Caco-2 (cell line): ENCODE measurements at regions not wholly inside any gene's neighbourhood (a gene's known extent, or its start where the extent isn't known, plus 50 kb on each side); places are given as distances from the start of the nearest gene placed in this dataset.

Experiments
- BruUV-seq: library from RNA; stranded (reverse); fragments of 400-500 nt; replicated peaks from 2 replicates; lab custom pipeline; 2021; lab: Mats Ljungman, UMichigan
- CTCF ChIA-PET: fragments of 300-600 bp; sonication (Branson Sonifier 250); formaldehyde crosslinking; loops from one replicate; lab custom pipeline; 2022; ENCODE audit warnings: antibody characterized with exemption; lab: Charles Lee
- POLR2A ChIA-PET: fragments of 300-600 bp; sonication (Branson Sonifier 250); formaldehyde crosslinking; loops from one replicate; lab custom pipeline; 2022; ENCODE audit warnings: antibody characterized with exemption; lab: Charles Lee
- DNase-seq, 2 experiments: peaks; one replicate each; pipeline versions ENCODE4 v3.0.0 to v3.0.0-alpha.2; 2020 to 2022
- H3K27me3 ChIP-seq: replicated peaks from 2 replicates; pipeline ENCODE4 v1.6.0; 2011; ENCODE audit warnings: low read length; ENCODE audit not compliant: control insufficient read depth, insufficient read depth
- H3K36me3 ChIP-seq: 2 replicates; pipeline ENCODE4 v1.5.1; 2011; ENCODE audit warnings: low read length; ENCODE audit not compliant: control insufficient read depth, insufficient read depth
- H3K4me1 ChIP-seq: fragments of 250-450 bp; sonication (Bioruptor Pico); 2 replicates; pipeline ENCODE4 v1.5.1; 2020; ENCODE audit warnings: mild to moderate bottlenecking
- H3K4me3 ChIP-seq: 2 replicates; pipeline ENCODE4 v1.5.1; 2011; ENCODE audit warnings: low read depth, mild to moderate bottlenecking, control low read depth, low read length
- H3K9me3 ChIP-seq: fragments of 250-450 bp; sonication (Bioruptor Pico); 2 replicates; pipeline ENCODE4 v1.5.1; 2020; ENCODE audit warnings: mild to moderate bottlenecking, moderate library complexity
- H3K27ac Mint-ChIP-seq: one replicate; pipeline ENCODE4 v1.8.0; 2022; ENCODE audit warnings: mixed read lengths; ENCODE audit not compliant: unreplicated experiment
- H3K27me3 Mint-ChIP-seq: one replicate; pipeline ENCODE4 v1.8.0; 2022; ENCODE audit warnings: mixed read lengths; ENCODE audit not compliant: insufficient read depth, unreplicated experiment
- H3K36me3 Mint-ChIP-seq: one replicate; pipeline ENCODE4 v1.8.0; 2022; ENCODE audit warnings: mild to moderate bottlenecking, mixed read lengths; ENCODE audit not compliant: insufficient read depth, unreplicated experiment
- H3K4me1 Mint-ChIP-seq: one replicate; pipeline ENCODE4 v1.8.0; 2022; ENCODE audit warnings: low read depth, mixed read lengths; ENCODE audit not compliant: unreplicated experiment
- H3K4me3 Mint-ChIP-seq: one replicate; pipeline ENCODE4 v1.8.0; 2022; ENCODE audit warnings: mild to moderate bottlenecking, moderate library complexity, mixed read lengths; ENCODE audit not compliant: unreplicated experiment
- H3K9me3 Mint-ChIP-seq: one replicate; pipeline ENCODE4 v1.8.0; 2022; ENCODE audit warnings: mixed read lengths; ENCODE audit not compliant: unreplicated experiment
- intact Hi-C: fragments of 100-400 bp; cut with micrococcal nuclease; formaldehyde crosslinking; loops from one replicate; pipeline ENCODE4 v1.10.0; 2022; ENCODE audit not compliant: unreplicated experiment
- TF ChIP-seq, protein P1 (sequence below), 2 experiments: fragments of 200-600 bp in 1 of 2; IDR thresholded peaks; 1 replicate in 1 of 2; 2 replicates in 1 of 2; pipeline versions ENCODE4 v1.5.1 to v1.8.0; 2011 to 2022; ENCODE audit warnings: antibody characterized with exemption in 1 of 2, control low read depth in 1 of 2, inconsistent platforms in 1 of 2, low read depth in 1 of 2, low read length in 1 of 2, mild to moderate bottlenecking in 1 of 2, moderate library complexity in 1 of 2; ENCODE audit not compliant: insufficient read depth in 1 of 2, severe bottlenecking in 1 of 2, unreplicated experiment in 1 of 2

DNA sequence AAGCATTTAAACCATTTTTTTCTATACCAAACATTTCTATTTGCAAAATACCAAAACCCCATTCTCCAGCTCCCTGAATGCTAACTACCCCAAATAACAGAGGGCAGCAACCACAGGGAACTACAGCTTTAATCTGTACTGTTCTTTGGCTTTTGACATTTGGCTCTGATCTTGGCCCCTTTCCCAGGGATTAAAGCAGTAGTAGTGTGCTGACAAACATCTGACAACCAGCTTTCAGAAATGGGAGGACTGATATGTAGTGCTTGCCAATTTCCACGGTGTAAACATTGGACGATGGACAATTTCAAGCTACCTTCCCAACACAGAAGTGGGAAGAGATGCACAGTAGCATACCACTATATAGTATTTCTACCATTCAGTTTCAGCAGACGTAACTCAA, 88.4 kb upstream of the TEAD1 start:
- H3K4me1 ChIP-seq = no peaks in the 10 kb centered on the region
- Mint-ChIP-seq H3K36me3 (no peaks in the 10 kb centered on the region), H3K4me1 (peaks cover 9% of the 10 kb centered on the region), H3K27ac (no peak overlapping the region), H3K27me3 (peaks cover 3% of the 10 kb centered on the region), H3K9me3 (no peaks in the 10 kb centered on the region), H3K4me3 (no peak overlapping the region)
- no TSS peak for BruUV-seq
- H3K4me3 ChIP-seq = no peak overlapping the region
- H3K27me3 ChIP-seq = no peaks in the 10 kb centered on the region
- DNase-seq = no peak
- no peaks in the 10 kb centered on the region for H3K36me3 ChIP-seq
- H3K9me3 ChIP-seq = peaks cover 4% of the 10 kb centered on the region; the same call in 1 of the 2 replicates
- ChIA-PET CTCF (interaction anchor here (1.4 kb wide), 1 partner anchor 303 kb away, joined by 5 read pairs; no protein-coding TSS in a partner anchor), POLR2A (no interaction called here)
- TF ChIP-seq, protein P1, sequence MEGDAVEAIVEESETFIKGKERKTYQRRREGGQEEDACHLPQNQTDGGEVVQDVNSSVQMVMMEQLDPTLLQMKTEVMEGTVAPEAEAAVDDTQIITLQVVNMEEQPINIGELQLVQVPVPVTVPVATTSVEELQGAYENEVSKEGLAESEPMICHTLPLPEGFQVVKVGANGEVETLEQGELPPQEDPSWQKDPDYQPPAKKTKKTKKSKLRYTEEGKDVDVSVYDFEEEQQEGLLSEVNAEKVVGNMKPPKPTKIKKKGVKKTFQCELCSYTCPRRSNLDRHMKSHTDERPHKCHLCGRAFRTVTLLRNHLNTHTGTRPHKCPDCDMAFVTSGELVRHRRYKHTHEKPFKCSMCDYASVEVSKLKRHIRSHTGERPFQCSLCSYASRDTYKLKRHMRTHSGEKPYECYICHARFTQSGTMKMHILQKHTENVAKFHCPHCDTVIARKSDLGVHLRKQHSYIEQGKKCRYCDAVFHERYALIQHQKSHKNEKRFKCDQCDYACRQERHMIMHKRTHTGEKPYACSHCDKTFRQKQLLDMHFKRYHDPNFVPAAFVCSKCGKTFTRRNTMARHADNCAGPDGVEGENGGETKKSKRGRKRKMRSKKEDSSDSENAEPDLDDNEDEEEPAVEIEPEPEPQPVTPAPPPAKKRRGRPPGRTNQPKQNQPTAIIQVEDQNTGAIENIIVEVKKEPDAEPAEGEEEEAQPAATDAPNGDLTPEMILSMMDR (IDR thresholded peaks at IDR 0.05; ENCODE audit: insufficient read depth in 1 of 2, low read depth in 1 of 2, low read length in 1 of 2, severe bottlenecking in 1 of 2, unreplicated experiment in 1 of 2) = no peak
- intact Hi-C loops = no loop called here

DNA sequence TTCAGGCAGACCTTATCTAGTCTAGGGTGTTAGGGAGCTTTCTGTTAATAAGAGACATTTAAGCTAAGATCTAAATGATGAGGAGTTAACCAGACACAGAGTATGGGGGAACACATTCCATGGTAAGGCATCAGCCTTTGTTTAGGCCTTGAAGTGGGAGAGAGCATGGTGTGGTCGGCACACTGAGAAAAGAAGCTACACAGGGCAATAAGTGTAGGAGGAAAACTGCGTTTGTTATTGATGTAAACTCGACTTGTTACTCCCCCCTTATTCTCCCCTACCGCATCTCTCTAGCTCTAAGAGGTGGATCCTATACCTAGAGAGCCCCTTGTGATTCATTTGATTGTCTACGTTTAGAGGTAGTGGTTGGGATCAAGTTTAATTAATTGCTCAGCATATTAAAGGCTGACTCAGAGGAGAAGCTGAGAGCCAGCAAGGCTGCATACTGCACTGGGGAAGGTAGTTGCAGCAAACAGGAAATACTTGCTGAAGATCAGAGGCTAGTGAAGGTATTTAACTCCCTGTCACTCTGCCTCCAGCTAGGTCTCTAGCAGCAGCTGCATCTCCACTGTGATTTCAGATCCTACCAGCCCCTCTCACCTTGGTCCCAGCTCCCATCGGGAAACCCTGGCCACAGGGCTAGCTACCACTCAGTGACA, 86.8 kb upstream of the TEAD1 start:
- BruUV-seq = no TSS peak
- H3K27me3 ChIP-seq = no peaks in the 10 kb centered on the region
- Mint-ChIP-seq H3K27ac (no peak overlapping the region), H3K36me3 (no peaks in the 10 kb centered on the region), H3K9me3 (no peaks in the 10 kb centered on the region), H3K4me1 (peaks cover under 1% of the 10 kb centered on the region), H3K4me3 (no peak overlapping the region), H3K27me3 (peaks cover 9% of the 10 kb centered on the region)
- peak in 1 of 2 experiments; percentile 13 for DNase-seq
- H3K9me3 ChIP-seq = peaks cover 5% of the 10 kb centered on the region; the same call in 1 of the 2 replicates
- no peaks in the 10 kb centered on the region for H3K36me3 ChIP-seq
- intact Hi-C loops = no loop called here
- ChIA-PET CTCF (interaction anchor here (0.8 kb wide), 1 partner anchor 299 kb away, joined by 3 read pairs; no protein-coding TSS in a partner anchor), POLR2A (no interaction called here)
- H3K4me1 ChIP-seq = no peaks in the 10 kb centered on the region
- TF ChIP-seq, protein P1 (IDR thresholded peaks at IDR 0.05; ENCODE audit: insufficient read depth in 1 of 2, low read depth in 1 of 2, low read length in 1 of 2, severe bottlenecking in 1 of 2, unreplicated experiment in 1 of 2) = no peak
- no peak overlapping the region for H3K4me3 ChIP-seq

DNA sequence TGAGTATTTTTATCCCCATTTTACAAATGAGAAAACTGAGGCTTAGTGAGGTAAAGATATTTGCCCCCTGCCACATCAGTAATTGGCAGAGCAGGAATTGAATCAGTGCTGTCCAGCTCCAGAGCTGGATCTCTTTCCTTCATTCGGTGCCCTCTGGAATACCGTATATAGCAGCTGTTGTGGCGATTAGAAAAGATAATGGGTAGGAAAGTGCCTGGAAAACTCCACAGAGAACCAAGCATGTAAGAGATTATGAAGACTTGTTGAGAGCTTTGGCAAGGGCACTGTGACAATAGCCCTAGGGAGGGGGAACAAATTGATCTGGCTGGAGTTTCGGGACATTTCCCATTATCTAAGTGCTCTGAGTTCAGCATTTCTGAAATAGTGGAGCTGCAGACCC, 82.5 kb upstream of the TEAD1 start:
- no peaks in the 10 kb centered on the region for H3K4me1 Mint-ChIP-seq
- no peaks in the 10 kb centered on the region for H3K36me3 ChIP-seq
- no peak overlapping the region for H3K4me3 ChIP-seq
- peaks cover 14% of the 10 kb centered on the region for H3K27me3 Mint-ChIP-seq
- POLR2A ChIA-PET = no interaction called here
- no peak overlapping the region for H3K27ac Mint-ChIP-seq
- H3K4me3 Mint-ChIP-seq = no peak overlapping the region
- DNase-seq = no peak
- intact Hi-C loops = no loop called here
- H3K9me3 ChIP-seq = peaks cover 5% of the 10 kb centered on the region; the same call in 1 of the 2 replicates
- TF ChIP-seq, protein P1 (IDR thresholded peaks at IDR 0.05; ENCODE audit: insufficient read depth in 1 of 2, low read depth in 1 of 2, low read length in 1 of 2, severe bottlenecking in 1 of 2, unreplicated experiment in 1 of 2) = no peak
- no peaks in the 10 kb centered on the region for H3K9me3 Mint-ChIP-seq
- BruUV-seq = no TSS peak
- H3K36me3 Mint-ChIP-seq = no peaks in the 10 kb centered on the region
- no peaks in the 10 kb centered on the region for H3K4me1 ChIP-seq
- CTCF ChIA-PET = no interaction called here
- no peaks in the 10 kb centered on the region for H3K27me3 ChIP-seq
